Right lobe of liver (tissue), 4 donors: ENCODE measurements at regions not wholly inside any gene's neighbourhood (a gene's known extent, or its start where the extent isn't known, plus 50 kb on each side); places are given as distances from the start of the nearest gene placed in this dataset.
"Not testable (repeated sequence)": the region's sequence is repeated elsewhere in the genome, so short reads cannot be mapped to it uniquely, and the experiment has no call there.

Experiments
- POLR2A ChIP-seq: fragments of 450-650 bp; IDR thresholded peaks from one replicate; pipeline ENCODE4 v1.6.1; 2017; ENCODE audit warnings: antibody characterized with exemption, mild to moderate bottlenecking
- TF ChIP-seq, protein P1 (sequence below), 4 donors: fragments of 200-600 bp in 3 of 4; fragments of 450-650 bp in 1 of 4; IDR thresholded peaks; one replicate each; pipeline versions ENCODE4 v1.5.1 to v1.8.0; 2016 to 2022; ENCODE audit warnings: antibody characterized with exemption in 4 of 4, mild to moderate bottlenecking in 2 of 4
- donor health status: DM: no; HTN: no; CAD: no.
- donor health status: DM: no; HTN: no; CAD: no.
- donor health status: DM: no; HTN: yes; CAD: no.

- TF ChIP-seq, protein P1, sequence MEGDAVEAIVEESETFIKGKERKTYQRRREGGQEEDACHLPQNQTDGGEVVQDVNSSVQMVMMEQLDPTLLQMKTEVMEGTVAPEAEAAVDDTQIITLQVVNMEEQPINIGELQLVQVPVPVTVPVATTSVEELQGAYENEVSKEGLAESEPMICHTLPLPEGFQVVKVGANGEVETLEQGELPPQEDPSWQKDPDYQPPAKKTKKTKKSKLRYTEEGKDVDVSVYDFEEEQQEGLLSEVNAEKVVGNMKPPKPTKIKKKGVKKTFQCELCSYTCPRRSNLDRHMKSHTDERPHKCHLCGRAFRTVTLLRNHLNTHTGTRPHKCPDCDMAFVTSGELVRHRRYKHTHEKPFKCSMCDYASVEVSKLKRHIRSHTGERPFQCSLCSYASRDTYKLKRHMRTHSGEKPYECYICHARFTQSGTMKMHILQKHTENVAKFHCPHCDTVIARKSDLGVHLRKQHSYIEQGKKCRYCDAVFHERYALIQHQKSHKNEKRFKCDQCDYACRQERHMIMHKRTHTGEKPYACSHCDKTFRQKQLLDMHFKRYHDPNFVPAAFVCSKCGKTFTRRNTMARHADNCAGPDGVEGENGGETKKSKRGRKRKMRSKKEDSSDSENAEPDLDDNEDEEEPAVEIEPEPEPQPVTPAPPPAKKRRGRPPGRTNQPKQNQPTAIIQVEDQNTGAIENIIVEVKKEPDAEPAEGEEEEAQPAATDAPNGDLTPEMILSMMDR (IDR thresholded peaks at IDR 0.05) = not testable (repeated sequence)
- not testable (repeated sequence) for TF ChIP-seq POLR2A
Observed at GRCh38 chr15:20343395-20344211, 198.0 kb downstream of the GOLGA6L6 start.
